DND-41 (cell line): ENCODE measurements at regions not wholly inside any gene's neighbourhood (a gene's known extent, or its start where the extent isn't known, plus 50 kb on each side); places are given as distances from the start of the nearest gene placed in this dataset.

Experiments
- ATAC-seq: fragments of 200-7000 bp; cut with Tn5 transposase; 3 replicates; pipeline ENCODE4 v1.9.1; 2021; ENCODE audit warnings: low read depth; ENCODE audit not compliant: insufficient read depth
- DNase-seq: peaks from one replicate; pipeline ENCODE4 v3.0.0-alpha.2; 2020
- H2AFZ ChIP-seq: 2 replicates; pipeline ENCODE4 v1.6.0; 2012; ENCODE audit warnings: low read depth, low read length
- H3K27ac ChIP-seq: 2 replicates; pipeline ENCODE4 v1.5.1; 2012; ENCODE audit warnings: low read length, inconsistent platforms
- H3K27me3 ChIP-seq: fragments of 200-600 bp; sonication (generic); 2 replicates; pipeline ENCODE4 v1.6.0; 2012; ENCODE audit warnings: low read length, mild to moderate bottlenecking, inconsistent platforms; ENCODE audit not compliant: insufficient read depth, poor library complexity
- H3K36me3 ChIP-seq: 2 replicates; pipeline ENCODE4 v1.5.1; 2012; ENCODE audit warnings: low read length, inconsistent platforms; ENCODE audit not compliant: insufficient read depth
- H3K4me1 ChIP-seq: 2 replicates; pipeline ENCODE4 v1.5.1; 2012; ENCODE audit warnings: mild to moderate bottlenecking, low read length; ENCODE audit not compliant: insufficient read depth
- H3K4me2 ChIP-seq: 2 replicates; pipeline ENCODE4 v1.6.0; 2012; ENCODE audit warnings: mild to moderate bottlenecking, moderate library complexity, low read length, inconsistent platforms; ENCODE audit not compliant: insufficient read depth
- H3K4me3 ChIP-seq, 2 experiments: fragments of 200-600 bp in 1 of 2; shearing (Covaris generic) in 1 of 2; 2 replicates each; pipeline ENCODE4 v1.5.1; 2012 to 2016; ENCODE audit warnings: inconsistent platforms in 2 of 2, low read length in 2 of 2, mild to moderate bottlenecking in 2 of 2, low read depth in 1 of 2, moderate library complexity in 1 of 2
- H3K79me2 ChIP-seq: 2 replicates; pipeline ENCODE4 v1.6.0; 2012; ENCODE audit warnings: low read length, inconsistent platforms; ENCODE audit not compliant: insufficient read depth
- H3K9ac ChIP-seq: 2 replicates; pipeline ENCODE4 v1.6.0; 2012; ENCODE audit warnings: low read depth, mild to moderate bottlenecking, inconsistent platforms, low read length, moderate library complexity
- H3K9me3 ChIP-seq: 2 replicates; pipeline ENCODE4 v1.5.1; 2012; ENCODE audit warnings: low read length, moderate library complexity, mild to moderate bottlenecking, inconsistent platforms; ENCODE audit not compliant: insufficient read depth, severe bottlenecking
- H4K20me1 ChIP-seq: 2 replicates; pipeline ENCODE4 v1.6.0; 2012; ENCODE audit warnings: low read length; ENCODE audit not compliant: insufficient read depth
- CTCF ChIP-seq: IDR thresholded peaks from 2 replicates; pipeline ENCODE4 v1.5.1; 2012; ENCODE audit warnings: borderline replicate concordance, low read length, moderate library complexity, mild to moderate bottlenecking; ENCODE audit not compliant: poor library complexity, severe bottlenecking; ENCODE audit errors: extremely low read depth
- EZH2 ChIP-seq: IDR thresholded peaks from 3 replicates; pipeline ENCODE4 v1.6.1; 2012; ENCODE audit warnings: borderline replicate concordance, low read depth, mild to moderate bottlenecking, moderate library complexity, low read length, inconsistent platforms; ENCODE audit not compliant: severe bottlenecking

GRCh38 chr7:153043440-153043839 lies 283.9 kb downstream of the ACTR3B start:
- no peak for DNase-seq
- H3K79me2 ChIP-seq = no peaks in the 10 kb centered on the region
- H3K9me3 ChIP-seq = no peaks in the 10 kb centered on the region
- no peak overlapping the region for H3K4me2 ChIP-seq
- no peak overlapping the region for H2AFZ ChIP-seq
- H3K27me3 ChIP-seq = no peaks in the 10 kb centered on the region
- no peak overlapping the region for H3K9ac ChIP-seq
- peaks cover 2% of the 10 kb centered on the region; the same call in 1 of the 2 replicates for H4K20me1 ChIP-seq
- TF ChIP-seq CTCF (no peak), EZH2 (no peak)
- H3K4me3 ChIP-seq = no peak overlapping the region
- no peaks in the 10 kb centered on the region for H3K4me1 ChIP-seq
- H3K27ac ChIP-seq = no peak overlapping the region
- no peak for ATAC-seq
- no peaks in the 10 kb centered on the region for H3K36me3 ChIP-seq

- no peaks in the 10 kb centered on the region for H3K36me3 ChIP-seq
- H3K9me3 ChIP-seq = no peaks in the 10 kb centered on the region
- H3K27me3 ChIP-seq = no peaks in the 10 kb centered on the region
- no peak for ATAC-seq
- TF ChIP-seq EZH2 (no peak), CTCF (no peak)
- H3K27ac ChIP-seq = no peak overlapping the region
- H3K4me1 ChIP-seq = no peaks in the 10 kb centered on the region
- H2AFZ ChIP-seq = no peak overlapping the region
- DNase-seq = no peak
- no peak overlapping the region for H3K4me2 ChIP-seq
- H4K20me1 ChIP-seq = peaks cover 2% of the 10 kb centered on the region; the same call in 1 of the 2 replicates
- no peak overlapping the region for H3K9ac ChIP-seq
- H3K79me2 ChIP-seq = no peaks in the 10 kb centered on the region
- H3K4me3 ChIP-seq = no peak overlapping the region
Observed at GRCh38 chr7:153044981-153045380, 285.4 kb downstream of the ACTR3B start.

GRCh38 chr7:153047079-153047959 lies 287.8 kb downstream of the ACTR3B start:
- DNase-seq = no peak
- Histone ChIP-seq H3K9ac (no peak overlapping the region), H3K79me2 (no peaks in the 10 kb centered on the region), H3K27me3 (no peaks in the 10 kb centered on the region), H4K20me1 (no peaks in the 10 kb centered on the region; the same call in 1 of the 2 replicates), H3K4me2 (no peak overlapping the region), H2AFZ (no peak overlapping the region), H3K27ac (no peak overlapping the region), H3K9me3 (no peaks in the 10 kb centered on the region), H3K4me1 (no peaks in the 10 kb centered on the region), H3K36me3 (no peaks in the 10 kb centered on the region), H3K4me3 (no peak overlapping the region)
- no peak for ATAC-seq
- TF ChIP-seq CTCF = no peak
- no peak for TF ChIP-seq EZH2
